ENCODE measurements at regions not wholly inside any gene's neighbourhood (a gene's known extent, or its start where the extent isn't known, plus 50 kb on each side); places are given as distances from the start of the nearest gene placed in this dataset.

DNA sequence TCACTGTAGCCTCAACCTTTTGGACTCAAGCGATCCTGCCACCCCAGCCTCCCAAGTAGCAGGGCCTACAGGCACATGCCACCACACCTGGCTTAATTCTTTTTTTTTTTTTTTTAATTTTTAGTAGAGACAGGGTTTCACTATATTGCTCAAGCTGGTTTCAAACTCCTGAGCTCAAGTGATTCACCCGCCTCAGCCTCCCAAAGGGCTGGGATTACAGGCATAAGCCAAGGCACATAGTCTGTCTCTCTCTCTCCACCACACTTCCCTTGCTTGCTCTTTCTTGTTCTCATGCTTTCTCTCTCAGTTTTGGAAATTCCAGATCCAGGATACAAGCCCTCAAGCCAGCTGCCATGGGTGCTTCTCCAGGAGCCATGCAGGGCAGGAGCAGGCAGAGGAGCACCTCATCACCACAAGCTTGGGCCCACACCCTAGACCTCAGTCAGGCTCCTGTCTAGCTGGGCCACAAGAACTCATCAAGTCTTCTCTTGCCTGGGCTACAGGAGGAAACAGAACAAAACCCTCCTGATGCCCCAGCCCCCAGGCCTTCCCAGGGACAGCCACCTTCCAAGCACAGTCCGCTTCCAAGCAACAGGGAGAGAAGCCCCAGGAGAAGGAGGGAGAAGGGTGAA, 145.3 kb upstream of the LPP start:
- TF ChIP-seq POLR2A (IDR thresholded peaks at IDR 0.05), result no peak
- TF ChIP-seq, protein P1, sequence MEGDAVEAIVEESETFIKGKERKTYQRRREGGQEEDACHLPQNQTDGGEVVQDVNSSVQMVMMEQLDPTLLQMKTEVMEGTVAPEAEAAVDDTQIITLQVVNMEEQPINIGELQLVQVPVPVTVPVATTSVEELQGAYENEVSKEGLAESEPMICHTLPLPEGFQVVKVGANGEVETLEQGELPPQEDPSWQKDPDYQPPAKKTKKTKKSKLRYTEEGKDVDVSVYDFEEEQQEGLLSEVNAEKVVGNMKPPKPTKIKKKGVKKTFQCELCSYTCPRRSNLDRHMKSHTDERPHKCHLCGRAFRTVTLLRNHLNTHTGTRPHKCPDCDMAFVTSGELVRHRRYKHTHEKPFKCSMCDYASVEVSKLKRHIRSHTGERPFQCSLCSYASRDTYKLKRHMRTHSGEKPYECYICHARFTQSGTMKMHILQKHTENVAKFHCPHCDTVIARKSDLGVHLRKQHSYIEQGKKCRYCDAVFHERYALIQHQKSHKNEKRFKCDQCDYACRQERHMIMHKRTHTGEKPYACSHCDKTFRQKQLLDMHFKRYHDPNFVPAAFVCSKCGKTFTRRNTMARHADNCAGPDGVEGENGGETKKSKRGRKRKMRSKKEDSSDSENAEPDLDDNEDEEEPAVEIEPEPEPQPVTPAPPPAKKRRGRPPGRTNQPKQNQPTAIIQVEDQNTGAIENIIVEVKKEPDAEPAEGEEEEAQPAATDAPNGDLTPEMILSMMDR (IDR thresholded peaks at IDR 0.05), result no peak
- no peak for TF ChIP-seq EP300 (IDR thresholded peaks at IDR 0.05)
